Stimulated activated memory B cell treated with anti-CD40 and anti-IgM and Interleukin-4, amounts not matched to agents 10 μg/mL and 1 μg/mL and 100 μg/mL, for 72 hours (primary cell): ENCODE measurements at regions not wholly inside any gene's neighbourhood (a gene's known extent, or its start where the extent isn't known, plus 50 kb on each side); places are given as distances from the start of the nearest gene placed in this dataset.

Experiments
- ATAC-seq: fragments of 150-1000 bp; cut with Tn5 transposase; 2 replicates; pipeline ENCODE4 v1.10.0; 2021
- H3K27ac Mint-ChIP-seq: one replicate; pipeline ENCODE4 v1.8.0; 2022; ENCODE audit warnings: mild to moderate bottlenecking, mixed read lengths
- H3K27me3 Mint-ChIP-seq: one replicate; pipeline ENCODE4 v1.8.0; 2022; ENCODE audit warnings: mixed read lengths
- H3K36me3 Mint-ChIP-seq: one replicate; pipeline ENCODE4 v1.8.0; 2022; ENCODE audit warnings: mixed read lengths
- H3K4me1 Mint-ChIP-seq: one replicate; pipeline ENCODE4 v1.8.0; 2022; ENCODE audit warnings: mixed read lengths
- H3K4me3 Mint-ChIP-seq: one replicate; pipeline ENCODE4 v1.8.0; 2022; ENCODE audit warnings: mild to moderate bottlenecking, moderate library complexity, mixed read lengths
- H3K9me3 Mint-ChIP-seq: one replicate; pipeline ENCODE4 v1.8.0; 2022; ENCODE audit warnings: mixed read lengths

GRCh38 chr3:16658004-16658924 is 53.0 kb upstream of the DAZL start:
- Mint-ChIP-seq H3K9me3 (peaks cover 7% of the 10 kb centered on the region), H3K4me3 (no peak overlapping the region), H3K4me1 (no peaks in the 10 kb centered on the region), H3K36me3 (no peaks in the 10 kb centered on the region), H3K27me3 (peaks cover 24% of the 10 kb centered on the region), H3K27ac (no peak overlapping the region)
- no peak for ATAC-seq

DNA sequence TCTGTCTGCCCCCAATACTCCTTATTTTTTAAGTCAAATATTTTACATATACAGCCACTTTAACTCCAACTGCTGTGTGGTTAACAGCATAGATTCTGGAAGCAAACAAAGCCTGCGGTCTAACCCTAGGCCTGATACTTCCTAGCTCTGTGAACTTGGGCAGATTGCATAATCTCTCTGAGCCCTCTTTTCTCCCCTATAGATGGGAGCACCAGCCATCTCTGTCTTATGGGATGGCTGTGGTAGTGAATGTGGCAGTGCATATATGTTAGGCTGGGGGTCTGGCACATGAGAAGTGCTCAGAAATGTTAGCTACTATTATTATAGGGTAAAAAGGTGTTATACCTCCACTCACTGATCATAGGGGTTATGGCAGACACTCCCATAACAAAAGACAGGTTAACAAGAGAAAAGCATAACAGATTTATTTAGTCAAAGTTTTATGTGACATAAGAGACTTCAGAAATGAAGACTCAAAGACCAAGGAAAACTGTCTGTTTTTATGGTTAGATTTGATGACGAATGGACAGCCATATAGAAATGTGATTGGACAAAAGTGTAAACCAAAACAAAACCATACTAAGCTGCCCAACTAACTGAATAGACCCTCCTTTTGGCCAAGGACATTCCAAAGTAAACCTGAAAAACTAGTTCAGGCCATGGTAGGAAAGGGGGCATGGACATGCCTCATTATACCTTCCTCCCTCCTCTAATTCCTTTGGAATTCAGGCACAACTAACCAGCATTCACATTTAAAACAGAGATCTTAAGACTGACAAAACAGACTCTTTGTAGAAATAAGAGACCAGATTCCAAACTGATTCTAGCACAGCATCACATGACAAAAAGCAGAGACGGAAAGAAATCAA is 53.9 kb upstream of the DAZL start:
- no peak overlapping the region for H3K4me3 Mint-ChIP-seq
- H3K36me3 Mint-ChIP-seq, result no peaks in the 10 kb centered on the region
- no peak overlapping the region for H3K27ac Mint-ChIP-seq
- H3K4me1 Mint-ChIP-seq, result no peaks in the 10 kb centered on the region
- ATAC-seq, result no peak
- H3K9me3 Mint-ChIP-seq, result peaks cover 7% of the 10 kb centered on the region
- H3K27me3 Mint-ChIP-seq, result peaks cover 32% of the 10 kb centered on the region

- Mint-ChIP-seq H3K4me3 (no peak overlapping the region), H3K27ac (no peak overlapping the region), H3K27me3 (peaks cover 56% of the 10 kb centered on the region), H3K36me3 (no peaks in the 10 kb centered on the region), H3K9me3 (peaks cover 7% of the 10 kb centered on the region), H3K4me1 (peaks cover 8% of the 10 kb centered on the region)
- no peak for ATAC-seq
Observed at GRCh38 chr3:16663854-16664712, 58.9 kb upstream of the DAZL start.

- peaks cover 7% of the 10 kb centered on the region for H3K9me3 Mint-ChIP-seq
- H3K4me1 Mint-ChIP-seq, result peaks cover 8% of the 10 kb centered on the region
- no peak overlapping the region for H3K27ac Mint-ChIP-seq
- no peak for ATAC-seq
- H3K36me3 Mint-ChIP-seq, result no peaks in the 10 kb centered on the region
- H3K27me3 Mint-ChIP-seq, result peaks cover 52% of the 10 kb centered on the region
- no peak overlapping the region for H3K4me3 Mint-ChIP-seq
Observed at GRCh38 chr3:16665282-16665741, 60.1 kb upstream of the DAZL start.

DNA sequence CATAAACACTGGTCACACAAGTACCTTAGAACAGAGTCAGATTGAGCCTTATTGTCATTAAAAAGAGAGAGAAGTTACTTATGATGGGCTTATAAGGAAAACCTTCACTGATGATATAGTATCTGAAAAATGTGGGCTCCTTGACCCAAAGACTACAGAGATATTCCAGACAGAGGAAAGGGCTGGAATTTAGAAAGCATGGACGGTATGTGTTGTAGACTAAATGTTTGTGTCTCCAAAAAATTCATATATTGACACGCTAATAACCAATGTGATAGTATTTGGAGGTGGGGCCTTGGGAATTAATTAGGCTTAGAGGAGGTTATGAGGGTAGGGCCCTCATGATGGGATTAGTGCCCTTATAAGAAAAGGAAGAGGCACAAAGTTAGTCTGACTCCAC is 61.0 kb upstream of the DAZL start:
- H3K36me3 Mint-ChIP-seq, result no peaks in the 10 kb centered on the region
- no peak overlapping the region for H3K27ac Mint-ChIP-seq
- peaks cover 43% of the 10 kb centered on the region for H3K27me3 Mint-ChIP-seq
- ATAC-seq, result no peak
- peaks cover 8% of the 10 kb centered on the region for H3K4me1 Mint-ChIP-seq
- H3K9me3 Mint-ChIP-seq, result peaks cover 2% of the 10 kb centered on the region
- H3K4me3 Mint-ChIP-seq, result no peak overlapping the region

DNA sequence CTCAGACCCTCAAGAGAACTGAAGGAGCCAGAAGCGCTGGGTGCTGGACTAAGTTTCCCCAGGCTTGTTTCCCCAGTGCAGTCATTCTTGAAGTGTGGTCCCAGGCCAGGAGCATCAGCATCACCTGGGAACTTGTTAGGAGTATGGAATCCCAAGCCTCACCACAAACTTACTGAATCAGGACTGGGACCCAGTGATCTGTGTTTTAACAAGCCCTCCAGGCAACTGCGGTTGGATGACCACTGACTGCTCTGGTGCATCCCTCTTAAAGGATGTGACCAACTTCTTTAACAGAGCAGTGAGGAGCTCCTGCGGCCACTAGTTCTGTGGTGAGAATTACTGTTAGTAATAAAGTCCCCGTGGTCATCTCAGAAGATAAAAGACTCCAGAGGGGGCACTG is 62.4 kb upstream of the DAZL start:
- H3K36me3 Mint-ChIP-seq, result no peaks in the 10 kb centered on the region
- peaks cover 8% of the 10 kb centered on the region for H3K4me1 Mint-ChIP-seq
- ATAC-seq, result no peak
- no peak overlapping the region for H3K27ac Mint-ChIP-seq
- no peaks in the 10 kb centered on the region for H3K9me3 Mint-ChIP-seq
- H3K4me3 Mint-ChIP-seq, result no peak overlapping the region
- H3K27me3 Mint-ChIP-seq, result peaks cover 39% of the 10 kb centered on the region

DNA sequence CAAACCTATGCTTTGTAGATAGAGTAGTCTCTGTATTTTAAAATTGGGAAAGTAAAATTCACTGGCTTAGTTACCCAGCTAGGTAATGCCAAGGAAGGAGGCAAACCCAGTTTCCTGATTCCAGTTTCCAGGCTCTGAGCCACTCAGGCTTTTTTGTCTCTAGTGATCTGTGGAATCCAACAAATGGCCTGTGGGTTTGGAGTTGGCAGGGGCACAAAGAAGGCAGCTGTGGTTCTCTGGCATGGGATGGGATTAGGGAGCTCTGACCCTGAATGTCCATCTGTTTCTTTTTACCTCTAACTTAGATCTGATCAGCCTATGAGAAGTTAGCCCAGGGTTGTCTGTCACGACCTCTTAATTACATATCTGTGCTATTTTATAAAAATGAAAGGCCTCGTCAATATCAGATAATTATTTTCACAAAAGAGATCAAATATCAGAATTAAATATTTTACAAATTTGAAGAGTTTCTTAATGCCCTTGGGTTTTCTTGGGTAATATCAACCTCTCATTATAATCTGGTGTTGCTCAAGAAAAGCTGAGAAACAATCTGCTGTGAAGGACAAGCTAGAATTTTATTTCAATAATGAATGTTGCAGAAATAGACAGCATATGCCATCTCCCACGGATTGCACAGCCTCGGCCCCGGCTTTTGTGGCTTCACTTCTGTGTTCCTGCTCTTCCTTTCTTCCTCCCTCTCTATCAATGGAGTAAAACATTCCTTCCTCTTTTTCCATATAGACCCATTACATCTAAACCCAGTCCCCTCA is 63.7 kb upstream of the DAZL start:
- peaks cover 30% of the 10 kb centered on the region for H3K27me3 Mint-ChIP-seq
- no peak overlapping the region for H3K27ac Mint-ChIP-seq
- peaks cover 8% of the 10 kb centered on the region for H3K4me1 Mint-ChIP-seq
- H3K36me3 Mint-ChIP-seq, result no peaks in the 10 kb centered on the region
- H3K4me3 Mint-ChIP-seq, result no peak overlapping the region
- H3K9me3 Mint-ChIP-seq, result no peaks in the 10 kb centered on the region
- no peak for ATAC-seq

DNA sequence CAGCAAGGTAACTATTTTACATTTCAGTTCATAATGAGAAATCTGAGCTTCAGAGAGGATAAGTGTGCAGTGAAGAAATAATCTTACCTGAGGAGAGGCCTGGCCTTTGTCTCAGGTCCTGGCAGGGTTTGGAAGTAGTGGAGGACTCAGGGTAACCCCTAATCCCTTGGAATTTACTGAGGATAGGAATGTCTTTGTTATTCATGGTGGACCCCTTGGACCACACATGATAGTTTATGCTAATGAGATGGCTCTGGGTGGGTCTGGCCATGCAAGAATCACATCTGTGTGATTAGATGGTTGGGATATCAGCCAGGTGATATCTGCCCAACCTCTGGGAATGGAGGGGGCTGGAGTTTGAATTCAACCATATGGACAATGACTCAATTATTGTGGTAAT is 65.0 kb upstream of the DAZL start:
- no peak for ATAC-seq
- H3K36me3 Mint-ChIP-seq, result no peaks in the 10 kb centered on the region
- no peak overlapping the region for H3K4me3 Mint-ChIP-seq
- no peaks in the 10 kb centered on the region for H3K4me1 Mint-ChIP-seq
- H3K27me3 Mint-ChIP-seq, result peaks cover 23% of the 10 kb centered on the region
- H3K27ac Mint-ChIP-seq, result no peak overlapping the region
- H3K9me3 Mint-ChIP-seq, result no peaks in the 10 kb centered on the region

GRCh38 chr3:16671690-16672089 is 66.5 kb upstream of the DAZL start:
- Mint-ChIP-seq H3K4me1 (no peaks in the 10 kb centered on the region), H3K27me3 (peaks cover 11% of the 10 kb centered on the region), H3K36me3 (no peaks in the 10 kb centered on the region), H3K27ac (no peak overlapping the region), H3K9me3 (no peaks in the 10 kb centered on the region), H3K4me3 (no peak overlapping the region)
- no peak for ATAC-seq

DNA sequence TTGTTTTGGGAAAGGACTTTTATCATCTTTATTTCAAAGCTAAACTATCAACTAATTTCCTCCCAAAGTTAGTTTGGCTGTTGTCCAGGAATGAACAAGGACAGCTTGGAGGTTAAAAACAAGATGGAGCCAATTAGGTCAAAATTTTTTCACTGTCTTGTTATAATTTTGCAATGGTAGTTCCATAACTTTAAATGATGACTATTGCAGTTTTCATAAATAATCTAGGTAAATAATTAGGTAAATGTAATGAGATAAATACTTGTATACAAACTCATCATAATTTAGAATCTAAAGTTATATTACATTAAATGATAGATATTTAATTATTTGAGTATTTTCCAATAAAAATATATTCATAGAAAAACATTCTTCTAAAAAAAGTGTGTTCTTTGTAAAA is 68.3 kb upstream of the DAZL start:
- peaks cover 17% of the 10 kb centered on the region for H3K27me3 Mint-ChIP-seq
- H3K27ac Mint-ChIP-seq, result no peak overlapping the region
- no peak overlapping the region for H3K4me3 Mint-ChIP-seq
- H3K36me3 Mint-ChIP-seq, result no peaks in the 10 kb centered on the region
- no peak for ATAC-seq
- H3K9me3 Mint-ChIP-seq, result peaks cover 5% of the 10 kb centered on the region
- no peaks in the 10 kb centered on the region for H3K4me1 Mint-ChIP-seq

- Mint-ChIP-seq H3K27me3 (peaks cover 17% of the 10 kb centered on the region), H3K9me3 (peaks cover 5% of the 10 kb centered on the region), H3K27ac (no peak overlapping the region), H3K4me1 (no peaks in the 10 kb centered on the region), H3K4me3 (no peak overlapping the region), H3K36me3 (no peaks in the 10 kb centered on the region)
- no peak for ATAC-seq
Observed at GRCh38 chr3:16675805-16676204, 70.6 kb upstream of the DAZL start.

DNA sequence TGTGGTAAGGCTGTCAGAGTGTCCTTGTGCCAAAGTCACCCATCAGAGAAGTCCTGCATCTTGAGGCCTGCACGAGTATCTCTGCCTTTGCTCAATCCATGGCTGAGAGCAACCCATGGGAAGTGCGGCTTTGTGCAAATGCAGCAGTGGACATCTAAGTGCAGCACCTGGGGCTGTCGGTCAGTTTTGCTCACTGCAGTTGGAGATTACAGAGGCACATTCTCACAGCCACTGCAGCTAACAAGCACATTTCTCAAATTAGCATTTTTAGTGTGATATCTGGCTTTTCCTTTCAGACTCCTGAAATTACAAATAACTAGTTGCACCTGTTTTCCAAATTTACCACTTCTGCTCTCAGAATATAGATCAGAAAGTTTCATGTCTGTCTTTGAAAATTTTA is 81.5 kb upstream of the DAZL start:
- no peak overlapping the region for H3K4me3 Mint-ChIP-seq
- no peak for ATAC-seq
- H3K9me3 Mint-ChIP-seq, result peaks cover 4% of the 10 kb centered on the region
- no peaks in the 10 kb centered on the region for H3K36me3 Mint-ChIP-seq
- H3K4me1 Mint-ChIP-seq, result no peaks in the 10 kb centered on the region
- no peak overlapping the region for H3K27ac Mint-ChIP-seq
- peaks cover 13% of the 10 kb centered on the region for H3K27me3 Mint-ChIP-seq

GRCh38 chr3:16687221-16687620 is 82.0 kb upstream of the DAZL start:
- no peaks in the 10 kb centered on the region for H3K36me3 Mint-ChIP-seq
- H3K27me3 Mint-ChIP-seq, result peaks cover 13% of the 10 kb centered on the region
- peaks cover 4% of the 10 kb centered on the region for H3K9me3 Mint-ChIP-seq
- H3K27ac Mint-ChIP-seq, result no peak overlapping the region
- no peak overlapping the region for H3K4me3 Mint-ChIP-seq
- no peak for ATAC-seq
- H3K4me1 Mint-ChIP-seq, result no peaks in the 10 kb centered on the region
